SH-SY5Y (cell line): ENCODE measurements at regions not wholly inside any gene's neighbourhood (a gene's known extent, or its start where the extent isn't known, plus 50 kb on each side); places are given as distances from the start of the nearest gene placed in this dataset.

ENCODE experiments used
- GATA2 ChIP-seq: IDR thresholded peaks from 2 replicates; pipeline ENCODE4 v1.6.1; 2011; ENCODE audit warnings: mild to moderate bottlenecking, low read depth, low read length
- GATA3 ChIP-seq: IDR thresholded peaks from 2 replicates; pipeline ENCODE4 v1.6.1; 2011; ENCODE audit warnings: low read depth, mild to moderate bottlenecking, low read length, moderate library complexity

DNA sequence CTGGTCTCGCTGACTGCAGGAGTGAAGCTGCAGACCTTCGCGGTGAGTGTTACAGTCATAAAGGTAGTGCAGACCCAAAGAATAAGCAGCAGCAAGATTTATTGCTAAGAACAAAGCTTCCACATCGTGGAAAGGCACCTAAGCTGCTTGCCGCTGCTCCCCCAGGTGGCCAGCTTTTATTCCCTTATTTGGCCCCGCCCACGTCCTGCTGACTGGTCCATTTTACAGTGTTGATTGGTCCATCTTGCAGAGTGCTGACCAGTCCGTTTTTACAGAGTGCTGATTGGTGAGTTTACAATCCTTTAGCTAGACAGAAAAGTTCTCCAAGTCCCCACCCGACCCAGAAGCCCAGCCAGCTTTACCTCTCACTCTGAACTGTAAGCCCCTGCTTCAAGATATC, 227.8 kb downstream of the ABCC12 start:
- TF ChIP-seq GATA2 (no peak), GATA3 (no peak)
